SK-N-SH (cell line): ENCODE measurements at regions not wholly inside any gene's neighbourhood (a gene's known extent, or its start where the extent isn't known, plus 50 kb on each side); places are given as distances from the start of the nearest gene placed in this dataset.

Experiments used
- CHD2 ChIP-seq: fragments of 150-350 bp; IDR thresholded peaks from 2 replicates; pipeline ENCODE4 v1.6.1; 2018; ENCODE audit warnings: low read length; ENCODE audit not compliant: partially characterized antibody
- EZH2phosphoT487 ChIP-seq: fragments of 200-600 bp; sonication (generic); IDR thresholded peaks from 2 replicates; pipeline ENCODE4 v1.6.1; 2017; ENCODE audit warnings: low read depth, mixed run types, mild to moderate bottlenecking, antibody characterized with exemption, moderate library complexity, borderline replicate concordance
- MXI1 ChIP-seq: IDR thresholded peaks from 2 replicates; pipeline ENCODE4 v1.6.1; 2012; ENCODE audit warnings: mild to moderate bottlenecking, low read depth, low read length, improper control_type of control experiment
- SIN3A ChIP-seq: IDR thresholded peaks from 2 replicates; pipeline ENCODE4 v1.6.1; 2012; ENCODE audit warnings: low read depth, mild to moderate bottlenecking, low read length, moderate library complexity, borderline replicate concordance
- TAF1 ChIP-seq: IDR thresholded peaks from 2 replicates; pipeline ENCODE4 v1.6.1; 2012; ENCODE audit warnings: low read depth, mild to moderate bottlenecking, low read length, moderate library complexity, borderline replicate concordance
- TF ChIP-seq, protein P1 (sequence below): fragments of 200-600 bp; sonication (generic); IDR thresholded peaks from 2 replicates; pipeline ENCODE4 v1.6.1; 2017; ENCODE audit warnings: antibody characterized with exemption, mild to moderate bottlenecking, moderate library complexity
- TF ChIP-seq, protein P2 (sequence below): IDR thresholded peaks from 2 replicates; pipeline ENCODE4 v1.6.1; 2012; ENCODE audit warnings: mild to moderate bottlenecking, low read depth, low read length, moderate library complexity
- TF ChIP-seq, protein P3 (sequence below): IDR thresholded peaks from 2 replicates; pipeline ENCODE4; 2012
- TF ChIP-seq, protein P4 (sequence below): IDR thresholded peaks from 2 replicates; pipeline ENCODE4 v1.4.0; 2012; ENCODE audit warnings: low read depth, borderline replicate concordance
- TF ChIP-seq, protein P5 (sequence below): IDR thresholded peaks from 2 replicates; pipeline ENCODE4 v1.4.0; 2012; ENCODE audit warnings: low read depth

DNA sequence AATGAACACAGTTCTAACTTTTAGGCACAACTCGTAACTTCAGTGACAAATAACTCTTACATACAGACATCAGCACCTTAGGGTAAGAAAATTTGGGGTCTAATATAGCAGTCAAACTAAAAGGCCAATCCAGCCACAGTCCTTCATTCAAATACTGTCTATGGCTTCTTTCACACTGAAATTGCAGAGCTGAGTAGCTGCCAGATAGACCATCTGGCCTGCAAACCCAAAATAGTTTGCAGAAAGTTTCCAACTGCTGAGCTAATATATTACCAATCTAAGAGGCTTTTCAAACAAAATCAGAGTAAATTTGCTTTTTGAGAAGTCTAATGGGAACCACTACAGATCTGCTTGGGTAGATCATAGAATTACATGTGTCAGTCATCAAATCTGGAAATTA is 183.4 kb downstream of the GALR1 start:
- TF ChIP-seq, protein P1, sequence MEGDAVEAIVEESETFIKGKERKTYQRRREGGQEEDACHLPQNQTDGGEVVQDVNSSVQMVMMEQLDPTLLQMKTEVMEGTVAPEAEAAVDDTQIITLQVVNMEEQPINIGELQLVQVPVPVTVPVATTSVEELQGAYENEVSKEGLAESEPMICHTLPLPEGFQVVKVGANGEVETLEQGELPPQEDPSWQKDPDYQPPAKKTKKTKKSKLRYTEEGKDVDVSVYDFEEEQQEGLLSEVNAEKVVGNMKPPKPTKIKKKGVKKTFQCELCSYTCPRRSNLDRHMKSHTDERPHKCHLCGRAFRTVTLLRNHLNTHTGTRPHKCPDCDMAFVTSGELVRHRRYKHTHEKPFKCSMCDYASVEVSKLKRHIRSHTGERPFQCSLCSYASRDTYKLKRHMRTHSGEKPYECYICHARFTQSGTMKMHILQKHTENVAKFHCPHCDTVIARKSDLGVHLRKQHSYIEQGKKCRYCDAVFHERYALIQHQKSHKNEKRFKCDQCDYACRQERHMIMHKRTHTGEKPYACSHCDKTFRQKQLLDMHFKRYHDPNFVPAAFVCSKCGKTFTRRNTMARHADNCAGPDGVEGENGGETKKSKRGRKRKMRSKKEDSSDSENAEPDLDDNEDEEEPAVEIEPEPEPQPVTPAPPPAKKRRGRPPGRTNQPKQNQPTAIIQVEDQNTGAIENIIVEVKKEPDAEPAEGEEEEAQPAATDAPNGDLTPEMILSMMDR = no peak
- TF ChIP-seq, protein P2, sequence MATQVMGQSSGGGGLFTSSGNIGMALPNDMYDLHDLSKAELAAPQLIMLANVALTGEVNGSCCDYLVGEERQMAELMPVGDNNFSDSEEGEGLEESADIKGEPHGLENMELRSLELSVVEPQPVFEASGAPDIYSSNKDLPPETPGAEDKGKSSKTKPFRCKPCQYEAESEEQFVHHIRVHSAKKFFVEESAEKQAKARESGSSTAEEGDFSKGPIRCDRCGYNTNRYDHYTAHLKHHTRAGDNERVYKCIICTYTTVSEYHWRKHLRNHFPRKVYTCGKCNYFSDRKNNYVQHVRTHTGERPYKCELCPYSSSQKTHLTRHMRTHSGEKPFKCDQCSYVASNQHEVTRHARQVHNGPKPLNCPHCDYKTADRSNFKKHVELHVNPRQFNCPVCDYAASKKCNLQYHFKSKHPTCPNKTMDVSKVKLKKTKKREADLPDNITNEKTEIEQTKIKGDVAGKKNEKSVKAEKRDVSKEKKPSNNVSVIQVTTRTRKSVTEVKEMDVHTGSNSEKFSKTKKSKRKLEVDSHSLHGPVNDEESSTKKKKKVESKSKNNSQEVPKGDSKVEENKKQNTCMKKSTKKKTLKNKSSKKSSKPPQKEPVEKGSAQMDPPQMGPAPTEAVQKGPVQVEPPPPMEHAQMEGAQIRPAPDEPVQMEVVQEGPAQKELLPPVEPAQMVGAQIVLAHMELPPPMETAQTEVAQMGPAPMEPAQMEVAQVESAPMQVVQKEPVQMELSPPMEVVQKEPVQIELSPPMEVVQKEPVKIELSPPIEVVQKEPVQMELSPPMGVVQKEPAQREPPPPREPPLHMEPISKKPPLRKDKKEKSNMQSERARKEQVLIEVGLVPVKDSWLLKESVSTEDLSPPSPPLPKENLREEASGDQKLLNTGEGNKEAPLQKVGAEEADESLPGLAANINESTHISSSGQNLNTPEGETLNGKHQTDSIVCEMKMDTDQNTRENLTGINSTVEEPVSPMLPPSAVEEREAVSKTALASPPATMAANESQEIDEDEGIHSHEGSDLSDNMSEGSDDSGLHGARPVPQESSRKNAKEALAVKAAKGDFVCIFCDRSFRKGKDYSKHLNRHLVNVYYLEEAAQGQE = no peak
- TF ChIP-seq SIN3A (no peak), MXI1 (no peak), TAF1 (no peak), CHD2 (no peak), EZH2phosphoT487 (no peak)
- TF ChIP-seq, protein P3, sequence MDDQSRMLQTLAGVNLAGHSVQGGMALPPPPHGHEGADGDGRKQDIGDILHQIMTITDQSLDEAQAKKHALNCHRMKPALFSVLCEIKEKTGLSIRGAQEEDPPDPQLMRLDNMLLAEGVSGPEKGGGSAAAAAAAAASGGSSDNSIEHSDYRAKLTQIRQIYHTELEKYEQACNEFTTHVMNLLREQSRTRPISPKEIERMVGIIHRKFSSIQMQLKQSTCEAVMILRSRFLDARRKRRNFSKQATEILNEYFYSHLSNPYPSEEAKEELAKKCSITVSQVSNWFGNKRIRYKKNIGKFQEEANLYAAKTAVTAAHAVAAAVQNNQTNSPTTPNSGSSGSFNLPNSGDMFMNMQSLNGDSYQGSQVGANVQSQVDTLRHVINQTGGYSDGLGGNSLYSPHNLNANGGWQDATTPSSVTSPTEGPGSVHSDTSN = no peak
- TF ChIP-seq, protein P4, sequence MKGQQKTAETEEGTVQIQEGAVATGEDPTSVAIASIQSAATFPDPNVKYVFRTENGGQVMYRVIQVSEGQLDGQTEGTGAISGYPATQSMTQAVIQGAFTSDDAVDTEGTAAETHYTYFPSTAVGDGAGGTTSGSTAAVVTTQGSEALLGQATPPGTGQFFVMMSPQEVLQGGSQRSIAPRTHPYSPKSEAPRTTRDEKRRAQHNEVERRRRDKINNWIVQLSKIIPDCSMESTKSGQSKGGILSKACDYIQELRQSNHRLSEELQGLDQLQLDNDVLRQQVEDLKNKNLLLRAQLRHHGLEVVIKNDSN = no peak
- TF ChIP-seq, protein P5, sequence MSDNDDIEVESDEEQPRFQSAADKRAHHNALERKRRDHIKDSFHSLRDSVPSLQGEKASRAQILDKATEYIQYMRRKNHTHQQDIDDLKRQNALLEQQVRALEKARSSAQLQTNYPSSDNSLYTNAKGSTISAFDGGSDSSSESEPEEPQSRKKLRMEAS = no peak
